ENCODE measurements at regions not wholly inside any gene's neighbourhood (a gene's known extent, or its start where the extent isn't known, plus 50 kb on each side); places are given as distances from the start of the nearest gene placed in this dataset.

DNA sequence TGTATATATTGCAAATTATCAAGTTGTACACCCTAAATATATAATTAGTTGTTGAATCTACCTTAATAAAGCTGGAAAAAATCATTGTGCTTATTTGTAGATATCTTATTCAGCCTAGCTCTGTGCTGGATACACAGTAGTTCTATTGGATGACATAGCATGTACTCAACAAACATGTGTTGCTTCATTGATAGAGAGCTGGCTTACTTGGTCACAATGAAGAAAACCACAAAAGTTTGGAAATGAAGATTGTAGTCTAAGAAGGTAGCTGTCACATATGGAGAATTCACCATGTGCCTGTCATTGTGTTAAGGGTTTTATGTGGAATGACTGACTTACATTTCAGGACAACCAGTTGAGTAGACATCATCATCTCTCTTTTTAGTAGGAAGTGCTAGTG lies 278.9 kb downstream of the LMO7 start:
- TF ChIP-seq, protein P1, sequence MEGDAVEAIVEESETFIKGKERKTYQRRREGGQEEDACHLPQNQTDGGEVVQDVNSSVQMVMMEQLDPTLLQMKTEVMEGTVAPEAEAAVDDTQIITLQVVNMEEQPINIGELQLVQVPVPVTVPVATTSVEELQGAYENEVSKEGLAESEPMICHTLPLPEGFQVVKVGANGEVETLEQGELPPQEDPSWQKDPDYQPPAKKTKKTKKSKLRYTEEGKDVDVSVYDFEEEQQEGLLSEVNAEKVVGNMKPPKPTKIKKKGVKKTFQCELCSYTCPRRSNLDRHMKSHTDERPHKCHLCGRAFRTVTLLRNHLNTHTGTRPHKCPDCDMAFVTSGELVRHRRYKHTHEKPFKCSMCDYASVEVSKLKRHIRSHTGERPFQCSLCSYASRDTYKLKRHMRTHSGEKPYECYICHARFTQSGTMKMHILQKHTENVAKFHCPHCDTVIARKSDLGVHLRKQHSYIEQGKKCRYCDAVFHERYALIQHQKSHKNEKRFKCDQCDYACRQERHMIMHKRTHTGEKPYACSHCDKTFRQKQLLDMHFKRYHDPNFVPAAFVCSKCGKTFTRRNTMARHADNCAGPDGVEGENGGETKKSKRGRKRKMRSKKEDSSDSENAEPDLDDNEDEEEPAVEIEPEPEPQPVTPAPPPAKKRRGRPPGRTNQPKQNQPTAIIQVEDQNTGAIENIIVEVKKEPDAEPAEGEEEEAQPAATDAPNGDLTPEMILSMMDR (IDR thresholded peaks at IDR 0.05), result no peak
- TF ChIP-seq EP300 (IDR thresholded peaks at IDR 0.05) (no peak), POLR2A (IDR thresholded peaks at IDR 0.05) (no peak)

Measured in sigmoid colon (tissue), 4 donors.